HG02885 (cell line): ENCODE measurements at regions not wholly inside any gene's neighbourhood (a gene's known extent, or its start where the extent isn't known, plus 50 kb on each side); places are given as distances from the start of the nearest gene placed in this dataset.

ENCODE experiments used
- ATAC-seq: cut with Tn5 transposase; IDR thresholded peaks from one replicate; pipeline ENCODE4 v1.9.1; 2021; ENCODE audit warnings: mild to moderate bottlenecking; ENCODE audit not compliant: unreplicated experiment, poor library complexity

GRCh38 chr11:36931139-36931538, 333.1 kb upstream of the RAG2 start:
- ATAC-seq, result no peak

GRCh38 chr11:36930256-36930655, 332.2 kb upstream of the RAG2 start:
- ATAC-seq, result no peak

GRCh38 chr11:36929401-36929800, 331.4 kb upstream of the RAG2 start:
- ATAC-seq, result no peak

GRCh38 chr11:36928621-36929020, 330.6 kb upstream of the RAG2 start:
- no peak for ATAC-seq

DNA sequence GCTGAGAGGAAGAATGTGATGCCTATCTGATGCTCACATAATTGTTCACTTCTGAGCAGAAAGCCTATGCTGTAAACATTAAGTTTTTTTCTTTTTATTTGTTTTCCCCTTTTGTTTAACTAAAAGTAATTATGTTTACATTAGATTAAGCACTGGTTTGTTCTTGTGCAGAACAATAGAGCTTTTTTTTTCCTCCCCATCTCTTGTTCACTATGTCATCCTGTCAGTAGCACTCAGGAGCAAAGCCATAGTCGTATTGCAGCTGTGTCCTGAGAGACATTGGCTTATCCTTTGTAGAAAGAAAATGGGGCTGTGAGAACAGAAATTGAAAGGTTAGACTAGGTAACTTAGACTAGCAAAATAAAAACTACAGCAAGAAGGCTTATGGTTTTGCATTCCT, 301.8 kb upstream of the RAG2 start:
- ATAC-seq, result no peak

DNA sequence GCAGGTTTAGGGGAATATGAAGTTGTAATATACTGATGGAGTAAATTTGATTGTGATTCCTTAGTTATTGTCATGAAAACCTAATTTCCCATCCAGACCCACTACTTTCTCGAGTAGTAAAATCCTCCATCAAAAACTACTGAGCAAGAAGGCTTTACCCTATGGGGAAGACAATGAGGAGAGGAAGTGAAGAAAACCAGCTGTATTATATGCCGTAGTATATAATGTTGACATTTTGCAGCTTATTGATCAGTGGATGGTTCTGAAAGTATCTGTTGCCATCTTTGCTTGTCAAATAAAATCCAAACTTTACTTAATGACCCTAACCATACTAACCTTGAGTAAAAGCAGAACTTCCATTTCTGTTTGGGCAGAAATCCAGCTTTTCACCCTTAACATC, 292.8 kb upstream of the RAG2 start:
- no peak for ATAC-seq

DNA sequence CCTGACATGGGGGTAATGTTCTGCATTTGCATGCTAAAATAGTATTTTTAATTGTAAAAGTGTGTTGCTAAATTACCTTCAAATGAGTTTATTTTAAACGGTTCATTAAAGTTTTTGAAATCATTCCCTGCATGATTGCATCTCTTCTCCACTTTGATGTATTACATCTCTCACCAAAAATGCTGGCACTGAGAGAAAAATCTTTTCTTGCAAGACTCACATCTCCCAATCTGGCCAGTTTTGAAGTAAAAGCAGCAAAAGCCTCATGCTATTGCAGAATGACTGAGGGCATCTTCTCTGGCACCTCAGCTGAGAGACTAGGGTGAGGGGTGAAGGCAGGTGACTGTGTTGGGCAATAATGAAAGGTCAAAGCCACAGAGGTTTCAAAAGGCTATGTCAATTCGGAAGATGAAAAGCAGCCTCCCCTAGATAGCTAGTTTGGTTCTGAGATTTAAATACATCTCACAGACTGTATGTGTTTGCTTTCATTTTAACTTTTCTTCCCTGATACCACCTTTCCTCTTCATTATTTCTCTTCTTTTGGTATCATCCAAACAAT, 292.2 kb upstream of the RAG2 start:
- no peak for ATAC-seq

DNA sequence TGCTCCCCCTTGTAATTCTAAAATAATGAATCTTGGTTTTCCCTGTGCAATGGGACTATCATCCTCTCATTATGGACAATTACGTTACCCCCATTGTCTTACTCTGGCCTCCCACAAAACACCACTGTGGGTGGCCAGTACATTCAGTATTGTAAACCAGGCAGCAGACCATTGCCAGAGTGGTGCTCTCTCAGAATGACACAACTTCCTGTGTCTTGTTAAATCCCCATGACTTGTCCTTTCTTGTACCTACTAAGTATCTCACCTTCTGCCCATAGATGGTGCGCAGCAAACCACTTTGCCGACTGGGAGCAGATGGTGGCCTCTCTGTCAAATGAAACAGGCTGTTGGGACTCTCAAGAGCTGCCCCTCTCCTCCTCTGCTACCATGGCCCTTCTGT, 287.1 kb upstream of the RAG2 start:
- no peak for ATAC-seq

DNA sequence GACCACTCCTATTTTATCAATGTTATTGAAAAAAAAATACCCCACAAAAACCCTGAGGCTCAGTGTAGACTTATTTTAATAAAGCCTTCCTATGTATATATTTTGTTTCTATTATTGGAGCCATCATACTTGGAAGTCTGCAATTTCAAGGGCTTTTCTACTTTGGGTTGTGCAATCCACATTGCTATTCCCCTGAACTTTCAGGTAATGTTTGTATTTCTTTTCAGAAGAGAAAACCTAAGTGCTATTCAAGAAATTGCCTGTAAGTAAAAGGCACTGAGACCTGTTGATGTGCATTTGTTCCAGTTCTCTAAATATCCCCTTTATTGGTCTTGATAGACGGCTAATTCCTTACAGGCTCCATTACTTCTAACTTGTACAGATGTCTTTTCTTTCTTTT, 280.7 kb upstream of the RAG2 start:
- ATAC-seq, result no peak

GRCh38 chr11:36877149-36877548, 279.1 kb upstream of the RAG2 start:
- ATAC-seq, result no peak

- ATAC-seq, result no peak
Measured at GRCh38 chr11:36876266-36876665, 278.2 kb upstream of the RAG2 start.

DNA sequence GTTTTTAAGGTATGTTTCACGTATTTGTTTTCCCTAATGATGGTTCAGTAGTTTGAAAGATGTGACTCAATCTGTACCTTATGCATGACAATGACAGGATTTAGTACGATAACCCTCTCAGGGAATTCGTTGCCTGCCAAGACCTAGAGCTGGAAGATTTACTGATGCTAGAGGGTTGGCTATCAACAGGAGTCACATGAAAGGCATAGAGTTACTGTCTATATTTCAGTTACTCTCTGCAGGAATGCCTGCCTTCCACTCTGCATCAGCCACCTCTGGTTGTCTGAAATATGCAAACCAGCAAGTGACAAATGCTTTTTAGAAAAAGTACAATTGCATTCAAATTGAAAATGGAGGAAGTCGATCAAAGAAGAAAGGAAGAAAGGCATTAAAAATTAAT, 276.3 kb upstream of the RAG2 start:
- ATAC-seq, result no peak

GRCh38 chr11:36870361-36870760, 272.3 kb upstream of the RAG2 start:
- no peak for ATAC-seq

GRCh38 chr11:36868380-36868779, 270.3 kb upstream of the RAG2 start:
- no peak for ATAC-seq

DNA sequence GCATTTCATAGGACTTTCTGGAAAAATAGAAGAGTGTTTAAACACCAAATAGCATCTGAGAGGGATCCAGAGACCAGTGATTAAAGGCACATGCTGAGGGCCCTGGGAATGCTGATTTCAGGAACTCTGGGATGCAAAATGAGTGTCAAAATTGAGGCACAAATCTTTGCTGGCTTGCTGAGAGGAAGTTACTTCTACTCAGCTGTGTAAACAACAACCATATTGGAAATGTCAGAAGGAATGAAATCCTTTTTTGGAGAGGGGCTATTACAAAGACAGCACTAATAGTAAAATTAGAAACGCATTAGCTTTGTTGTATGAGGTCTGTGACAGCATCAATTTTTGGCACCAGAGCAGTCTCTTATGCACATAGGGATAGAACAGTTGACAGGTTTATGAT, 267.8 kb upstream of the RAG2 start:
- no peak for ATAC-seq

DNA sequence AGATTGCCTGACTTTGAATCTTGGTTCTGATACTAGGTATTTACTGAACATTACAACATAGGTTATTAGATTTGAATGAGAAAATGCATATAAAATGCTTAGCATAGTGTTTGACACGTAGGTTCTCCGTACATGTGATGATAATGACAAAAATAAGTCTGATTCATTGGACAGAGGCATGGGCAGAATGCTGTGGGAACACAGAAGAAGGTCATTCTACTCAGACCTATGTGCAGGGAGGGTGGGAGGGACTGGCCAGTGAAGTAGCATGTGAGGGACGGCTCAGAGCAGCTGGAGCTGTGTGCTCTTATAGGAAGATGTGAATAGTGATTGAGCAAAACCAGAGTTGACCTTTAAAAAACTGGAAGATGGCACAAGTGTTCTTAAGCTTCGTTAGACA, 256.8 kb upstream of the RAG2 start:
- ATAC-seq, result no peak

- ATAC-seq, result no peak
Measured at GRCh38 chr11:36848660-36849059, 250.6 kb upstream of the RAG2 start.

DNA sequence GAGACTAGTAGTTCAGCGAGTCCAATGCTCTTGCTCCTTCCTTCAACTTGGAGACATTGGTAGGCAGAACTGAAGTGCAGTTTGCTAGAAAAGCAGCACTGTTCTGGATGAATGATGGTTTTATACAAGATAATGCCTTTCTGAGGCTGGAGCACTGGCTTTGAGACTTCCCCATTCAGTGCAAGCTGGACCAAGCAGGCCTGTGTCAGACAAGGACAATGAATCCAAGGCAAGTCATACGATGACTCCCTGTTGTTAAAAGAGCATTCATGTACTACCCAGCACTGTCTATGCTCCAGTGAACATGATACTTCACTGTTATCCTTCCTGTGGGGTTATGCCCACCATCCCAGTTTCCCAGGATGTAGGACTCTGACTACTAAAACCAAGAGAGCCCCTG, 242.3 kb upstream of the RAG2 start:
- no peak for ATAC-seq

DNA sequence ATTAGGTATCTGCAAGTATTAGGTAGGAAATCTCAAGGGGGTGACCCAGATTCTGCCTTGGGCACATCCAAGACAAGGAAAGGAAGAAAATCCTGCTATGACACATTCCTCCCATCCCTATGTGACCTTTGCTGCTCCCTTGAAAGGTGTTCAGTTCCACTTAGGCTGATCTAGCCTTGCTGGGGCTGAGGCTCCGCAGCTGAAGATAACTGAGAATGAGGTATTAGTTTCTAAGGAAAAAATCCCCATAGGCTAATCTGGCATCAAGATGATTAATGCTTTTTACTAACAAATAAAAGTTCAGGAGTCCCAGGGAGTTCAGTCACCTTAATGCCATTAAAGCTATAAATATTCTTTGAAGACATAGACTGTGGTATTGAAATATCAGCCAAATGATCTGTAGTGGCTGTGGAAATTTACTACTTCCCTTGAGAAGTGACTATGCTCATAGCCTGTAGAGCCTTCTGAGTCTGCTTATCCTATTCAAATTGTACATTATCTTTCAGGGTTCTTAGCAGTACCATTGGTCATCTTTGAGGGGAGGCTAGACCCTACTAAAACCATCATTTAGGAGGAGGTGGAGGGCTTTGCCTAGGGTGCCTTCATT, 239.9 kb upstream of the RAG2 start:
- no peak for ATAC-seq

GRCh38 chr11:36825251-36825650, 227.2 kb upstream of the RAG2 start:
- ATAC-seq, result no peak

DNA sequence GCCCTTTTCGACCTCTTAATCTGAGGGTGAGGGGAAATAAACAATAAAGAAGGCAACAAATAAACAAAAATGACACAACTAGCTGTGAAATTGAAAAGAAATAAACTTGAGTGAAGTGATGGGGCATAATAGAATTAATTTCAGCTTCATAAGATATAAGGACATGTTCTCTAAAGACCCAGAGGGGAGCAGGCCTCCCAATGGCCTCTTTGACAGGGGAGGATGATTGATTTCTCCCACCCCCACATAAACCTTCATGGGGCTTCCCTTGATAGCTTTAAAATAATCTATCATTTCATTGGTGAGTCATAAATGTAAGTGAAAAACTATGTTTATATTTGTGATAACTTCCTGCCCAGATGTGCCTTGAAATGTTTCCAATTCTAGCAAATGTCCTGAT, 226.3 kb upstream of the RAG2 start:
- ATAC-seq, result no peak

GRCh38 chr11:36822829-36823228, 224.8 kb upstream of the RAG2 start:
- no peak for ATAC-seq

- ATAC-seq, result no peak
Measured at GRCh38 chr11:36818410-36818809, 220.4 kb upstream of the RAG2 start.
